H1 (cell line): ENCODE measurements at regions not wholly inside any gene's neighbourhood (a gene's known extent, or its start where the extent isn't known, plus 50 kb on each side); places are given as distances from the start of the nearest gene placed in this dataset.

Experiments used
- CTCF ChIA-PET: fragments of 300-600 bp; sonication (Branson Sonifier 250); formaldehyde crosslinking; loops from one replicate; lab custom pipeline; 2021; ENCODE audit not compliant: partially characterized antibody; lab: Charles Lee
- POLR2A ChIA-PET: fragments of 300-600 bp; sonication (Branson Sonifier 250); formaldehyde crosslinking; loops from one replicate; lab custom pipeline; 2021; ENCODE audit warnings: inconsistent platforms; ENCODE audit not compliant: partially characterized antibody; lab: Charles Lee
- DNase-seq, 2 experiments: peaks; one replicate each; pipeline versions ENCODE4 v3.0.0 to v3.0.0-alpha.2; 2010 to 2022; ENCODE audit warnings: low spot score in 2 of 2, low read depth in 1 of 2, mixed read lengths in 1 of 2
- FAIRE-seq: peaks from 2 replicates; lab custom pipeline; 2011; peaks lifted over from hg19 to GRCh38; lab: Jason Lieb, UNC
- H2AFZ ChIP-seq: 2 replicates; pipeline ENCODE4 v1.8.1; 2012; ENCODE audit warnings: low read length, inconsistent platforms
- H2AK5ac ChIP-seq: 2 replicates; pipeline ENCODE4 v1.6.1; 2013; ENCODE audit warnings: low read depth, low read length
- H2BK120ac ChIP-seq: replicated peaks from 2 replicates; pipeline ENCODE3; 2013; ENCODE audit warnings: low read depth, low read length, inconsistent platforms
- H2BK12ac ChIP-seq: 2 replicates; pipeline ENCODE4 v1.6.1; 2013; ENCODE audit warnings: low read depth, low read length
- H2BK15ac ChIP-seq: 2 replicates; pipeline ENCODE4 v1.6.1; 2013; ENCODE audit warnings: low read length
- H2BK20ac ChIP-seq: 2 replicates; pipeline ENCODE4 v1.6.1; 2013; ENCODE audit warnings: low read length
- H2BK5ac ChIP-seq: 2 replicates; pipeline ENCODE4 v1.6.1; 2013; ENCODE audit warnings: low read depth, low read length
- H3K14ac ChIP-seq: 2 replicates; pipeline ENCODE4 v1.6.1; 2013; ENCODE audit warnings: inconsistent platforms; ENCODE audit not compliant: insufficient read length
- H3K18ac ChIP-seq: 2 replicates; pipeline ENCODE4 v1.6.1; 2013; ENCODE audit warnings: low read length; ENCODE audit errors: extremely low read depth
- H3K23ac ChIP-seq: 2 replicates; pipeline ENCODE4 v1.6.1; 2013; ENCODE audit warnings: inconsistent platforms; ENCODE audit not compliant: insufficient read length
- H3K23me2 ChIP-seq: 2 replicates; pipeline ENCODE4 v1.6.1; 2013; ENCODE audit warnings: low read depth, low read length
- H3K27ac ChIP-seq: 2 replicates; pipeline ENCODE4 v1.6.1; 2011; ENCODE audit warnings: low read depth, low read length, inconsistent platforms
- H3K27me3 ChIP-seq, 4 experiments: replicated peaks in 1 of 4; 1 replicate in 1 of 4; 2 replicates in 3 of 4; pipeline versions ENCODE4 v1.6.1 to v1.8.1; 2011 to 2013; ENCODE audit warnings: low read length in 3 of 4, mild to moderate bottlenecking in 3 of 4, inconsistent platforms in 2 of 4, mixed read lengths in 2 of 4, moderate library complexity in 1 of 4; ENCODE audit not compliant: control insufficient read depth in 3 of 4, insufficient read depth in 3 of 4; ENCODE audit errors: extremely low read depth in 1 of 4
- H3K36me3 ChIP-seq, 4 experiments: 2 replicates each; pipeline versions ENCODE4 v1.6.1 to v1.8.1; 2011 to 2013; ENCODE audit warnings: mild to moderate bottlenecking in 4 of 4, low read length in 3 of 4, moderate library complexity in 2 of 4, control low read depth in 1 of 4, inconsistent platforms in 1 of 4; ENCODE audit not compliant: insufficient read depth in 4 of 4, control insufficient read depth in 2 of 4
- H3K4ac ChIP-seq: replicated peaks from 2 replicates; pipeline ENCODE3; 2013; ENCODE audit warnings: low read length, low read depth, mixed read lengths, inconsistent platforms; ENCODE audit not compliant: insufficient read length
- H3K4me1 ChIP-seq, 4 experiments: replicated peaks in 1 of 4; 1 replicate in 1 of 4; 2 replicates in 3 of 4; pipeline versions ENCODE4 v1.6.1 to v1.8.1; 2011 to 2013; ENCODE audit warnings: low read length in 3 of 4, inconsistent platforms in 2 of 4, mixed read lengths in 1 of 4; ENCODE audit not compliant: insufficient read depth in 4 of 4, control insufficient read depth in 3 of 4
- H3K4me2 ChIP-seq, 2 experiments: 2 replicates each; pipeline versions ENCODE4 v1.6.1 to v1.8.1; 2011 to 2013; ENCODE audit warnings: low read depth in 2 of 2, low read length in 2 of 2, control low read depth in 1 of 2, inconsistent platforms in 1 of 2, mild to moderate bottlenecking in 1 of 2; ENCODE audit not compliant: insufficient read depth in 1 of 2
- H3K4me3 ChIP-seq, 4 experiments: fragments of 200-600, 300-600 bp in 1 of 4; sonication (generic), shearing (Covaris generic), sonication (Bioruptor Twin) in 1 of 4; 2 replicates each; pipeline versions ENCODE4 v1.5.1 to v1.8.1; 2011 to 2016; ENCODE audit warnings: low read length in 4 of 4, low read depth in 3 of 4, control low read depth in 2 of 4, inconsistent platforms in 2 of 4, mild to moderate bottlenecking in 2 of 4, mixed read lengths in 1 of 4, moderate library complexity in 1 of 4; ENCODE audit not compliant: insufficient read depth in 2 of 4; ENCODE audit errors: extremely low read depth in 1 of 4
- H3K56ac ChIP-seq: replicated peaks from 2 replicates; pipeline ENCODE3; 2013; ENCODE audit warnings: low read depth, mild to moderate bottlenecking, mixed read lengths, low read length, inconsistent platforms; ENCODE audit not compliant: insufficient read length
- H3K79me1 ChIP-seq: 2 replicates; pipeline ENCODE4 v1.6.1; 2013; ENCODE audit warnings: low read depth, low read length, control low read depth
- H3K79me2 ChIP-seq, 2 experiments: 2 replicates each; pipeline versions ENCODE4 v1.6.1 to v1.8.1; 2012 to 2013; ENCODE audit warnings: low read length in 2 of 2, mild to moderate bottlenecking in 2 of 2, inconsistent platforms in 1 of 2; ENCODE audit not compliant: insufficient read depth in 2 of 2, control insufficient read depth in 1 of 2
- H3K9ac ChIP-seq, 4 experiments: replicated peaks in 1 of 4; 1 replicate in 1 of 4; 2 replicates in 3 of 4; pipeline versions ENCODE4 v1.6.1 to v1.8.1; 2011 to 2013; ENCODE audit warnings: low read depth in 3 of 4, low read length in 3 of 4, control low read depth in 2 of 4, mild to moderate bottlenecking in 2 of 4, moderate library complexity in 2 of 4, inconsistent platforms in 1 of 4; ENCODE audit errors: extremely low read depth in 1 of 4
- H3K9me3 ChIP-seq, 2 experiments: 2 replicates each; pipeline versions ENCODE4 v1.6.1 to v1.8.1; 2012 to 2013; ENCODE audit warnings: mild to moderate bottlenecking in 2 of 2, moderate library complexity in 2 of 2, control low read depth in 1 of 2, inconsistent platforms in 1 of 2, low read depth in 1 of 2, low read length in 1 of 2, mixed read lengths in 1 of 2; ENCODE audit not compliant: insufficient read depth in 2 of 2
- H4K20me1 ChIP-seq, 2 experiments: replicated peaks in 1 of 2; 2 replicates each; pipeline versions ENCODE3 to v1.8.1; 2011 to 2013; ENCODE audit warnings: inconsistent platforms in 2 of 2, low read length in 2 of 2, mild to moderate bottlenecking in 1 of 2; ENCODE audit not compliant: insufficient read depth in 2 of 2, control insufficient read depth in 1 of 2
- H4K5ac ChIP-seq: 2 replicates; pipeline ENCODE4 v1.6.1; 2013; ENCODE audit warnings: low read length, low read depth, mixed read lengths, inconsistent platforms; ENCODE audit not compliant: insufficient read length
- H4K8ac ChIP-seq: 2 replicates; pipeline ENCODE4 v1.8.0; 2013; ENCODE audit warnings: mild to moderate bottlenecking, moderate library complexity, low read length, inconsistent platforms; ENCODE audit not compliant: insufficient read depth; ENCODE audit errors: extremely low read depth
- H4K91ac ChIP-seq: replicated peaks from 2 replicates; pipeline ENCODE3; 2013; ENCODE audit warnings: low read length, mixed read lengths, inconsistent platforms; ENCODE audit not compliant: insufficient read length
- CREB1 ChIP-seq: IDR thresholded peaks from 2 replicates; pipeline ENCODE4 v1.6.1; 2012; ENCODE audit warnings: inconsistent platforms
- EP300 ChIP-seq, 2 experiments: IDR thresholded peaks; 1 replicate in 1 of 2; 2 replicates in 1 of 2; pipeline ENCODE4 v1.6.1; 2011 to 2012; ENCODE audit warnings: low read depth in 2 of 2, low read length in 2 of 2, mild to moderate bottlenecking in 2 of 2, borderline replicate concordance in 1 of 2, inconsistent platforms in 1 of 2, moderate library complexity in 1 of 2
- FOSL1 ChIP-seq: IDR thresholded peaks from 2 replicates; pipeline ENCODE4 v1.6.1; 2011; ENCODE audit warnings: mild to moderate bottlenecking, low read depth, low read length, moderate library complexity; ENCODE audit not compliant: insufficient read depth
- NANOG ChIP-seq: IDR thresholded peaks from 2 replicates; pipeline ENCODE4 v1.6.1; 2011; ENCODE audit warnings: low read length, low read depth, mild to moderate bottlenecking, inconsistent platforms; ENCODE audit not compliant: insufficient read depth, poor library complexity, severe bottlenecking
- POLR2AphosphoS5 ChIP-seq: IDR thresholded peaks from 2 replicates; pipeline ENCODE4 v1.6.1; 2011; ENCODE audit warnings: low read depth, low read length
- SAP30 ChIP-seq: fragments of 300-600 bp; sonication (generic); IDR thresholded peaks from 2 replicates; pipeline ENCODE4 v1.7.1; 2012; ENCODE audit warnings: low read length, moderate library complexity, mild to moderate bottlenecking, inconsistent platforms; ENCODE audit not compliant: insufficient read depth, insufficient replicate concordance
- SP4 ChIP-seq: IDR thresholded peaks from 2 replicates; pipeline ENCODE4 v1.6.1; 2012; ENCODE audit warnings: low read length, inconsistent platforms
- SRF ChIP-seq: IDR thresholded peaks from 2 replicates; pipeline ENCODE4 v1.6.1; 2011; ENCODE audit warnings: mild to moderate bottlenecking, low read depth, low read length, moderate library complexity
- TAF1 ChIP-seq: IDR thresholded peaks from 2 replicates; pipeline ENCODE4 v1.6.1; 2011; ENCODE audit warnings: mild to moderate bottlenecking, low read depth, low read length
- TCF12 ChIP-seq: IDR thresholded peaks from 2 replicates; pipeline ENCODE4 v1.6.1; 2011; ENCODE audit warnings: low read depth, mild to moderate bottlenecking, low read length
- YY1 ChIP-seq: IDR thresholded peaks from 2 replicates; pipeline ENCODE4 v1.6.1; 2011; ENCODE audit warnings: low read depth, mild to moderate bottlenecking, low read length
- WGBS, 2 experiments: shearing (Covaris generic) in 1 of 2; methylation state at CpG; one replicate each; pipeline versions ENCODE4 v1.1.6 to v1.1.7; 2013 to 2015; ENCODE audit warnings: low lambda C conversion rate in 2 of 2, mixed read lengths in 2 of 2, inconsistent platforms in 1 of 2, low coverage in 1 of 2, missing lambda C conversion rate in 1 of 2; ENCODE audit not compliant: insufficient replicate concordance in 2 of 2, insufficient coverage in 1 of 2, insufficient read length in 1 of 2; ENCODE audit errors: extremely low coverage in 1 of 2, missing lambda C conversion rate in 1 of 2; 5-methylcytosine and 5-hydroxymethylcytosine counted together
- TF ChIP-seq, protein P1 (sequence below): IDR thresholded peaks from 2 replicates; pipeline ENCODE4 v1.6.1; 2012; ENCODE audit warnings: low read length, inconsistent platforms

DNA sequence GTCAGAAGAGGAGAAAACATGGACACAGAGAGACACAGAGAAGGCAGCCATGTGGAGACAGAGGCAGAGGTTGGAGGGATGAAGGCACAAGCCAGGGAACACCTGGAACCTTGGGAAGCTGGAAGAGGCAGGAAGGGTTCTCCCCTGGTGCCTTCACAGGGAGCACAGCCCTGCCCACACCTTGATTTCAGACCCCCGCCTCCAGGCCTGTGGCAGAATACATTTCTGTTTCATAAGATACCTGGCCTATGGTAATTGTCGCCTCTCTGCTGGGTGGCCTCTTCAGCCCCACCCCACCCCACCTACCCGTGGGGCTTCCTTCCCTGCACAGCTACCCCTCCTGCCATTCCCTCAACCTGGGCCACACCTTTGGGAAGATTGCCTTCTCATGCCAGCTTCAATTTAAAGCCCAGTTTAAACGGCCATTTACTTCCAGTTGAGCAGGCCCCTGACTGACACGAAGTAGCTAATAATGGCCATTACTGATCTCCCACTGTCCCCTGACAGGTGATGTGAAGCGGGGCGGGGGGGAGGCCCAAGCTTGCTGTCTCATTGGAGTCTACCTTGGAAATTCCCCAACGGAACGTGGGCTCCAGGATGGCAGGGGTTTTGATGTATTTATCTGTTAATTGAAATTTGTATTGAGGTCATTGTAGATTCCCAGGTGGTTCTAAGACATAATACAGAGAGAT, 291.7 kb upstream of the FOXF1 start:
- ChIA-PET POLR2A (no interaction called here), CTCF (interaction anchor here (0.6 to 1.7 kb wide), 4 partner anchors 34 to 392 kb away, joined by 3 to 4 read pairs (median 4); no protein-coding TSS in a partner anchor)
- H3K14ac ChIP-seq, result no peak overlapping the region
- 83% methylated on average over 9 of the region's 9 CpGs; no CpG with 5 or more reads in 1 of the 2 experiments for WGBS, 2 experiments
- H3K27me3 ChIP-seq, result no peaks in the 10 kb centered on the region; a peak in 2 of 7 replicates
- no peak overlapping the region for H3K4me3 ChIP-seq
- H3K56ac ChIP-seq, result no peak overlapping the region
- H3K18ac ChIP-seq, result no peak overlapping the region
- no peak overlapping the region for H3K4ac ChIP-seq
- H4K5ac ChIP-seq, result no peak overlapping the region
- H3K23me2 ChIP-seq, result no peaks in the 10 kb centered on the region
- H2BK120ac ChIP-seq, result no peak overlapping the region
- no peak overlapping the region for H4K8ac ChIP-seq
- H4K20me1 ChIP-seq, result no peaks in the 10 kb centered on the region
- no peaks in the 10 kb centered on the region for H3K36me3 ChIP-seq
- no peak overlapping the region for H2BK20ac ChIP-seq
- H3K9ac ChIP-seq, result no peak overlapping the region
- no peak for DNase-seq
- no peak overlapping the region for H3K4me2 ChIP-seq
- H3K27ac ChIP-seq, result no peak overlapping the region
- H2AFZ ChIP-seq, result no peak overlapping the region
- H3K79me1 ChIP-seq, result no peaks in the 10 kb centered on the region; the same call in 1 of the 2 replicates
- H3K23ac ChIP-seq, result no peak overlapping the region
- no peaks in the 10 kb centered on the region for H3K79me2 ChIP-seq
- no peaks in the 10 kb centered on the region; a peak in 1 of 7 replicates for H3K4me1 ChIP-seq
- no peak overlapping the region for H4K91ac ChIP-seq
- no peak overlapping the region for H2BK12ac ChIP-seq
- FAIRE-seq, result no peak
- H3K9me3 ChIP-seq, result no peaks in the 10 kb centered on the region
- H2AK5ac ChIP-seq, result no peak overlapping the region
- no peak overlapping the region for H2BK5ac ChIP-seq
- H2BK15ac ChIP-seq, result no peak overlapping the region
- TF ChIP-seq SP4 (no peak), SRF (no peak), CREB1 (no peak), NANOG (no peak), YY1 (no peak), EP300 (IDR thresholded peaks at IDR 0.05; ENCODE audit: borderline replicate concordance in 1 of 2, low read depth in 2 of 2, low read length in 2 of 2) (no peak), SAP30 (no peak), FOSL1 (no peak), POLR2AphosphoS5 (no peak), TAF1 (no peak), TCF12 (no peak)
- TF ChIP-seq, protein P1, sequence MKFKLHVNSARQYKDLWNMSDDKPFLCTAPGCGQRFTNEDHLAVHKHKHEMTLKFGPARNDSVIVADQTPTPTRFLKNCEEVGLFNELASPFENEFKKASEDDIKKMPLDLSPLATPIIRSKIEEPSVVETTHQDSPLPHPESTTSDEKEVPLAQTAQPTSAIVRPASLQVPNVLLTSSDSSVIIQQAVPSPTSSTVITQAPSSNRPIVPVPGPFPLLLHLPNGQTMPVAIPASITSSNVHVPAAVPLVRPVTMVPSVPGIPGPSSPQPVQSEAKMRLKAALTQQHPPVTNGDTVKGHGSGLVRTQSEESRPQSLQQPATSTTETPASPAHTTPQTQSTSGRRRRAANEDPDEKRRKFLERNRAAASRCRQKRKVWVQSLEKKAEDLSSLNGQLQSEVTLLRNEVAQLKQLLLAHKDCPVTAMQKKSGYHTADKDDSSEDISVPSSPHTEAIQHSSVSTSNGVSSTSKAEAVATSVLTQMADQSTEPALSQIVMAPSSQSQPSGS, result no peak
